Esophagus muscularis mucosa (tissue), 4 donors: ENCODE measurements at regions not wholly inside any gene's neighbourhood (a gene's known extent, or its start where the extent isn't known, plus 50 kb on each side); places are given as distances from the start of the nearest gene placed in this dataset.

ENCODE experiments used
- DNase-seq: peaks from one replicate; pipeline ENCODE4 v3.0.0-alpha.2; 2017; ENCODE audit errors: extremely low spot score
- H3K27ac ChIP-seq, 4 donors: fragments of 200-600 bp; sonication (generic); replicated peaks in 1 of 4; 1 replicate in 3 of 4; 2 replicates in 1 of 4; pipeline ENCODE4 v1.5.1; 2016 to 2019; ENCODE audit warnings: mild to moderate bottlenecking in 1 of 4
- H3K27me3 ChIP-seq, 4 donors: fragments of 200-600 bp; sonication (generic); one replicate each; pipeline versions ENCODE4 v1.5.1 to v1.6.0; 2016 to 2019
- H3K36me3 ChIP-seq, 4 donors: fragments of 200-600 bp; sonication (generic); one replicate each; pipeline ENCODE4 v1.5.1; 2016 to 2019
- H3K4me1 ChIP-seq, 4 donors: fragments of 200-600 bp; sonication (generic); one replicate each; pipeline ENCODE4 v1.5.1; 2016 to 2019
- H3K4me3 ChIP-seq, 4 donors: fragments of 200-600 bp; sonication (generic); 1 replicate in 2 of 4; 2 replicates in 2 of 4; pipeline ENCODE4 v1.5.1; 2016 to 2019; ENCODE audit warnings: mild to moderate bottlenecking in 4 of 4, moderate library complexity in 1 of 4
- H3K9me3 ChIP-seq, 4 donors: fragments of 200-600 bp; sonication (generic); 1 replicate in 3 of 4; 2 replicates in 1 of 4; pipeline ENCODE4 v1.5.1; 2016 to 2019
- EP300 ChIP-seq: sonication (generic); formaldehyde crosslinking; IDR thresholded peaks from one replicate; pipeline ENCODE4 v1.6.1; 2017; ENCODE audit warnings: antibody characterized with exemption
- POLR2A ChIP-seq: fragments of 450-650 bp; IDR thresholded peaks from one replicate; pipeline ENCODE4 v1.6.1; 2017; ENCODE audit warnings: antibody characterized with exemption, moderate library complexity, mild to moderate bottlenecking, low read depth
- POLR2AphosphoS5 ChIP-seq, 2 donors: sonication (generic); formaldehyde crosslinking; IDR thresholded peaks; one replicate each; pipeline ENCODE4 v1.6.1; 2017; ENCODE audit warnings: antibody characterized with exemption in 2 of 2
- WGBS: methylation state at CpG from one replicate; pipeline ENCODE4 v1.1.5; 2018; 5-methylcytosine and 5-hydroxymethylcytosine counted together
- intact Hi-C: fragments of 100-400 bp; cut with DNase I; formaldehyde crosslinking; loops from one replicate; pipeline ENCODE4 v1.15.1; 2023
- TF ChIP-seq, protein P1 (sequence below), 3 experiments: fragments of 200-600 bp in 2 of 3; fragments of 450-650 bp in 1 of 3; sonication (generic) in 2 of 3; IDR thresholded peaks; one replicate each; pipeline ENCODE4 v1.5.1; 2017 to 2019; ENCODE audit warnings: antibody characterized with exemption in 3 of 3, mild to moderate bottlenecking in 2 of 3, moderate library complexity in 1 of 3

DNA sequence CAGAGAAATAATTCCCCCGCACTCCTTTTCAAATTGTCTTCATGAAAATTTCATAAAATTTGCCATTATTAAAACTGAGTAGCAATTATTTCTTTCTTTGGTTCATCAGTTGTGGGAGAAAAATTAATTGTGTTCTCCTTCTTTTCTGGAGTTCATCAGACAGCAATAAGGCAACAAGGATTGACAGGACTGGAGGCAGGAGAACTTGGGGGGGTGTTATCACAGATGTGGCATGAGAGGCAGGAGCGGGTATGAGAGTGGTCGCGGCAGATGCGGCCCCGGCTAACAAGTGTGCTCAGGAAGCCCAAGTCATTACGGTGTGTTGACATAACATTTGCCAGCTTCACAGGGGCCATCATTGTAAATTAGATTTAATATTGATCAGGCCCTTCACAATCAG is 306.6 kb upstream of the TMPO start:
- WGBS: 89% methylated on average over 7 of the region's 7 CpGs
- H3K9me3 ChIP-seq: peaks cover 0 to 8% (median 0%) of the 10 kb centered on the region in 4 donors
- no peak overlapping the region for H3K27ac ChIP-seq
- H3K4me1 ChIP-seq: no peaks in the 10 kb centered on the region
- H3K4me3 ChIP-seq: no peak overlapping the region
- no peak for DNase-seq
- H3K36me3 ChIP-seq: no peaks in the 10 kb centered on the region
- intact Hi-C loops: no loop called here
- no peaks in the 10 kb centered on the region for H3K27me3 ChIP-seq
- TF ChIP-seq POLR2AphosphoS5 (IDR thresholded peaks at IDR 0.05): no peak
- TF ChIP-seq POLR2A: no peak
- no peak for TF ChIP-seq EP300
- TF ChIP-seq, protein P1, sequence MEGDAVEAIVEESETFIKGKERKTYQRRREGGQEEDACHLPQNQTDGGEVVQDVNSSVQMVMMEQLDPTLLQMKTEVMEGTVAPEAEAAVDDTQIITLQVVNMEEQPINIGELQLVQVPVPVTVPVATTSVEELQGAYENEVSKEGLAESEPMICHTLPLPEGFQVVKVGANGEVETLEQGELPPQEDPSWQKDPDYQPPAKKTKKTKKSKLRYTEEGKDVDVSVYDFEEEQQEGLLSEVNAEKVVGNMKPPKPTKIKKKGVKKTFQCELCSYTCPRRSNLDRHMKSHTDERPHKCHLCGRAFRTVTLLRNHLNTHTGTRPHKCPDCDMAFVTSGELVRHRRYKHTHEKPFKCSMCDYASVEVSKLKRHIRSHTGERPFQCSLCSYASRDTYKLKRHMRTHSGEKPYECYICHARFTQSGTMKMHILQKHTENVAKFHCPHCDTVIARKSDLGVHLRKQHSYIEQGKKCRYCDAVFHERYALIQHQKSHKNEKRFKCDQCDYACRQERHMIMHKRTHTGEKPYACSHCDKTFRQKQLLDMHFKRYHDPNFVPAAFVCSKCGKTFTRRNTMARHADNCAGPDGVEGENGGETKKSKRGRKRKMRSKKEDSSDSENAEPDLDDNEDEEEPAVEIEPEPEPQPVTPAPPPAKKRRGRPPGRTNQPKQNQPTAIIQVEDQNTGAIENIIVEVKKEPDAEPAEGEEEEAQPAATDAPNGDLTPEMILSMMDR (IDR thresholded peaks at IDR 0.05): no peak

DNA sequence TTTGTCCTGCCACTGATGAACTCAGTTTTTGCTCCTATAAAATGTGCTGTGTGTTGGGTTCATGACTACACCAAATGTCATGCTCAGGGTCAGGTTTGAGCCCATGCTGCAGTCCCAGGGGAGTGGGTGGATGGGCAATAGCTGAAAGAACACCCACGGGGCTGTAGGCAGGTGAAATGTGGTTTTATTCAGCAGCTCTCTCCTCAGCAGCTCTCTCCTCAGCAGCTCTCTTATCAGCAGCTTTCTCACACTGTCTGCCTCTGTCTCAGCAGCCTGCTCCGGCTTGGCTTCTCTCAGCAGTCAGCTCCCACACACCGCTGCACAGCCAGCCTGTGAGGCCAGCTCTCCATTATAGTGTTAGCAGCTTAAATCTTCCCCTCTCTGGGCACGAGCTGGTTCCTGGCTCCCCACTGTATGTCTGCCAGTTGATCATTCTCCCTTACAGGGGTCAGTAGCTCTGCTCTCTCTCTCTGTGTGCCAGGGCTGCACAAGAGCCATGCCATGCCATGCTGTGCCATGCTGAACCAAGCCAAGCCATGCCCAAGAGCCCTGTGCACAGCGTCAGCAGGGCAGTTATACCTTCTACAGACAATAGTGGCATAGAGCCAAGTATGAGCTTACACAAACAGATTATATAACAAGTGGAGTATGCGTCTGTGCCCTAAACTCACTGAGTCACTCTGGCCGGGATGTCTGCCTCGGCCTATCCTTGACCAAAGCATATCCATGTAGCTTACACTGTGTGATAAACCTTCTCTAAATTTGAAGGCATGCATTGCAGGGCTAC is 303.3 kb upstream of the TMPO start:
- H3K4me1 ChIP-seq: no peaks in the 10 kb centered on the region
- H3K27ac ChIP-seq: no peak overlapping the region
- no peaks in the 10 kb centered on the region for H3K36me3 ChIP-seq
- no peak for TF ChIP-seq POLR2A
- intact Hi-C loops: no loop called here
- DNase-seq: no peak
- no peaks in the 10 kb centered on the region for H3K9me3 ChIP-seq
- no peak overlapping the region for H3K4me3 ChIP-seq
- WGBS: 88% methylated on average over 6 of the region's 8 CpGs
- no peaks in the 10 kb centered on the region for H3K27me3 ChIP-seq

DNA sequence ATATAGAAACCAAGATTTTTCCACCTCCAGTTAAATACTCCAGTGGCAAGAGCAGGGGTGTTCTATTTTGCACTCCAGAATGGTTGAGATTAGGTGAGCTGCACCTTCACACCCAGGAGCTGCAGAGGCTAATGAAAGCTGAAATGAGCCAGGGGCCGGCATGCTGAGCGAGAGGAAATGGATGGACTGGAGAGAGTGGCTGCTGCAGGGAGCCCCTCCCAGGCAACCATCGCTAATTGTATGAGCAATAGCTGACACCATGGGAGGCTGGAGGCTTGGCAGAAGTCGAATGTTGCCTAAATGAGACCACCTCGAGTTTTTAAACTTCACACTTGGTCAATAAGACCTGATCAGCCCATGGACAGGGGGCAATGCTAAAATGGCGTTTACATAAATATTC is 301.8 kb upstream of the TMPO start:
- no peak overlapping the region for H3K27ac ChIP-seq
- H3K36me3 ChIP-seq: no peaks in the 10 kb centered on the region
- no peak overlapping the region for H3K4me3 ChIP-seq
- no peak for DNase-seq
- no peaks in the 10 kb centered on the region for H3K27me3 ChIP-seq
- H3K9me3 ChIP-seq: no peaks in the 10 kb centered on the region
- intact Hi-C loops: no loop called here
- WGBS: 72% methylated on average over 6 of the region's 6 CpGs
- no peaks in the 10 kb centered on the region for H3K4me1 ChIP-seq
- TF ChIP-seq POLR2A (no peak), EP300 (no peak), POLR2AphosphoS5 (IDR thresholded peaks at IDR 0.05) (no peak)
- TF ChIP-seq, protein P1 (IDR thresholded peaks at IDR 0.05): no peak

DNA sequence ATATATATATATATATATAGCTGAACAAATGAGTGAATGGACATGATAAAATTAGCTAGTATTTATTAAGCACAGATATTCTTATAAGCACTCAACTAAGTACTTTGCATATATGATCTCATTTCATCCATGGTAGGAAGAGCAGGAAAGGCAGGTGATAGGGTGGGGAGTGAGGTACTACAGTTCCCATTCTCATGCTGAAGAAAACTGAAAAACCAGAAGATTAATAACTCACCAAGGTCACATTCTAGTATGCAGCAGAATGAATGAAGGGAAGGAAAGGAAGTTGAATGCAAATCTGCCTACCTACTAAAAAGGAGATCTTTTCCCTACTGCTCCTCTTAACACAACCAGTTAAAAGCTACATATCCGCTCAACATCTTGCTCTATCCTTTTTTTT is 298.1 kb upstream of the TMPO start:
- H3K4me3 ChIP-seq: no peak overlapping the region
- no peak for DNase-seq
- intact Hi-C loops: no loop called here
- H3K27ac ChIP-seq: no peak overlapping the region
- H3K36me3 ChIP-seq: no peaks in the 10 kb centered on the region
- TF ChIP-seq, protein P1 (IDR thresholded peaks at IDR 0.05): no peak
- TF ChIP-seq EP300 (no peak), POLR2A (no peak), POLR2AphosphoS5 (IDR thresholded peaks at IDR 0.05) (no peak)
- WGBS: 94% methylated on average over 1 of the region's 1 CpG
- no peaks in the 10 kb centered on the region for H3K9me3 ChIP-seq
- no peaks in the 10 kb centered on the region for H3K27me3 ChIP-seq
- H3K4me1 ChIP-seq: peaks cover 0 to 10% (median 0%) of the 10 kb centered on the region in 4 donors

DNA sequence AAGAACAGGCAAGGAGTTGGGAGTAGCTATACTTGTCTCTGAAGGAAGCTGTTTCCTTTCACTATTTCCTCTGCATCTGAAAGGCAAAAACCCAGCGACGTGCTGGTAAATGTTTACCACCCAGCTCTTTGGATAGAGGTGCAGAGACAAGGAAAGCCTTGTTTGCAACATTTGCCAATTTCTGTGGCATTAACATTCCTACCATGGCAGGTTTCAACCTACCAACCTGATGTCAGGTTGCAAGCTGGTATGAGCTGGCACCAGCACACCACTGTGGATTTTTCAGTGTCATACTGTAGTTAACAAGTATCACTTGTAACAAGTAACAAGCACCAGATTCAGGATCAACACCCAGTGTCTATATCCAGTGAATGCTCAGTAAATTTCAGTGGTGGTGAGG is 294.8 kb upstream of the TMPO start:
- H3K27ac ChIP-seq: no peak overlapping the region
- H3K4me1 ChIP-seq: peaks cover 0 to 10% (median 0%) of the 10 kb centered on the region in 4 donors
- no peak for DNase-seq
- no peak overlapping the region for H3K4me3 ChIP-seq
- H3K36me3 ChIP-seq: no peaks in the 10 kb centered on the region
- TF ChIP-seq, protein P1 (IDR thresholded peaks at IDR 0.05): no peak
- TF ChIP-seq POLR2AphosphoS5 (IDR thresholded peaks at IDR 0.05): no peak
- no peak for TF ChIP-seq POLR2A
- no peak for TF ChIP-seq EP300
- intact Hi-C loops: no loop called here
- no peaks in the 10 kb centered on the region for H3K9me3 ChIP-seq
- no peaks in the 10 kb centered on the region for H3K27me3 ChIP-seq
- WGBS: 54% methylated on average over 2 of the region's 2 CpGs
